Smooth muscle cell (in vitro differentiated cells): ENCODE measurements at regions not wholly inside any gene's neighbourhood (a gene's known extent, or its start where the extent isn't known, plus 50 kb on each side); places are given as distances from the start of the nearest gene placed in this dataset.
"Not testable (repeated sequence)": the region's sequence is repeated elsewhere in the genome, so short reads cannot be mapped to it uniquely, and the experiment has no call there.

Experiments
- DNase-seq: peaks from one replicate; lab custom pipeline; 2025; ENCODE audit not compliant: unreplicated experiment; lab: John Stamatoyannopoulos, UW
- H2AFZ ChIP-seq: fragments of 200-600 bp; sonication (generic); 2 replicates; pipeline ENCODE4 v1.6.0; 2016; ENCODE audit warnings: antibody characterized with exemption, low read depth, mild to moderate bottlenecking
- H3F3A ChIP-seq: fragments of 200-600 bp; sonication (generic); 2 replicates; pipeline ENCODE4 v1.6.0; 2017; ENCODE audit warnings: antibody characterized with exemption, low read depth
- H3K27ac ChIP-seq: fragments of 200-600 bp; sonication (generic); 2 replicates; pipeline ENCODE4 v1.5.1; 2016; ENCODE audit warnings: low read depth, mild to moderate bottlenecking
- H3K27me3 ChIP-seq: fragments of 200-600 bp; sonication (generic); 2 replicates; pipeline ENCODE4 v1.6.1; 2016; ENCODE audit warnings: low read depth, mild to moderate bottlenecking
- H3K36me3 ChIP-seq: fragments of 200-600 bp; sonication (generic); 2 replicates; pipeline ENCODE4 v1.5.1; 2016; ENCODE audit warnings: low read depth
- H3K4me1 ChIP-seq: fragments of 200-600 bp; sonication (generic); 2 replicates; pipeline ENCODE4 v1.5.1; 2016; ENCODE audit warnings: low read depth
- H3K4me2 ChIP-seq: fragments of 200-600 bp; sonication (generic); 2 replicates; pipeline ENCODE4 v1.6.0; 2016; ENCODE audit warnings: mild to moderate bottlenecking
- H3K4me3 ChIP-seq: fragments of 200-600 bp; sonication (generic); 2 replicates; pipeline ENCODE4 v1.5.1; 2016; ENCODE audit warnings: mild to moderate bottlenecking
- H3K79me2 ChIP-seq: fragments of 200-600 bp; sonication (generic); 2 replicates; pipeline ENCODE4 v1.6.0; 2016; ENCODE audit warnings: low read depth, mild to moderate bottlenecking
- H3K9ac ChIP-seq: fragments of 200-600 bp; sonication (generic); 2 replicates; pipeline ENCODE4 v1.6.0; 2016; ENCODE audit warnings: low read depth
- H3K9me3 ChIP-seq: fragments of 200-600 bp; sonication (generic); replicated peaks from 2 replicates; pipeline ENCODE4 v1.5.1; 2016; ENCODE audit warnings: low read depth
- H4K20me1 ChIP-seq: fragments of 200-600 bp; sonication (generic); 2 replicates; pipeline ENCODE4 v1.6.0; 2016; ENCODE audit warnings: low read depth
- WGBS: methylation state at CpG from one replicate; pipeline ENCODE4 v1.1.7; 2016; ENCODE audit warnings: low lambda C conversion rate; 5-methylcytosine and 5-hydroxymethylcytosine counted together
- TF ChIP-seq, protein P1 (sequence below): fragments of 200-600 bp; sonication (generic); IDR thresholded peaks from 2 replicates; pipeline ENCODE4 v1.5.1; 2017; ENCODE audit warnings: borderline replicate concordance, mild to moderate bottlenecking, antibody characterized with exemption; ENCODE audit not compliant: insufficient read depth, poor library complexity, severe bottlenecking

DNA sequence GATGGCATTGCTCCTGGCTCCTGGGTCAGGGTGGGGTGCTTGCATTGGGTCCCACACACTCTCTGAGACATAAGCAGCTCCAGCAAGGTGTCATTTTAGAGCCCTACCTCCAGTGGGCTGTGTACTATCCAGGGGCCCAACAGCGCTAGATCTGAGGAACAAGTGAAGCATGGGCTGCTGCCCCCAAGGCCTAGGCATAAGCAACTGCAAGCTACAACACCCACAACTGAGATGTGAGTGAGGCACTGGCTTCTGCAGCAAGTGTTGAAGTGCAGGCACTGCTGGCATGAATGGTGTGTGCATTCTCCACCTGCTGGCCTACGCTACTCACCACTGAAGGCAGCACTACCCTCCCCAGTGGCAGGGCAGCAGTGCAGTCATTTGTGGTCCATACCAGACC is 81.0 kb upstream of the STK39 start:
- Histone ChIP-seq H3K4me2 (no peak overlapping the region), H3K36me3 (no peaks in the 10 kb centered on the region), H3K4me1 (no peaks in the 10 kb centered on the region), H3K9me3 (no peaks in the 10 kb centered on the region), H3F3A (no peaks in the 10 kb centered on the region), H3K79me2 (no peaks in the 10 kb centered on the region), H4K20me1 (no peaks in the 10 kb centered on the region), H3K27me3 (no peaks in the 10 kb centered on the region), H3K4me3 (no peak overlapping the region), H3K9ac (no peak overlapping the region), H2AFZ (no peak overlapping the region), H3K27ac (no peak overlapping the region)
- TF ChIP-seq, protein P1, sequence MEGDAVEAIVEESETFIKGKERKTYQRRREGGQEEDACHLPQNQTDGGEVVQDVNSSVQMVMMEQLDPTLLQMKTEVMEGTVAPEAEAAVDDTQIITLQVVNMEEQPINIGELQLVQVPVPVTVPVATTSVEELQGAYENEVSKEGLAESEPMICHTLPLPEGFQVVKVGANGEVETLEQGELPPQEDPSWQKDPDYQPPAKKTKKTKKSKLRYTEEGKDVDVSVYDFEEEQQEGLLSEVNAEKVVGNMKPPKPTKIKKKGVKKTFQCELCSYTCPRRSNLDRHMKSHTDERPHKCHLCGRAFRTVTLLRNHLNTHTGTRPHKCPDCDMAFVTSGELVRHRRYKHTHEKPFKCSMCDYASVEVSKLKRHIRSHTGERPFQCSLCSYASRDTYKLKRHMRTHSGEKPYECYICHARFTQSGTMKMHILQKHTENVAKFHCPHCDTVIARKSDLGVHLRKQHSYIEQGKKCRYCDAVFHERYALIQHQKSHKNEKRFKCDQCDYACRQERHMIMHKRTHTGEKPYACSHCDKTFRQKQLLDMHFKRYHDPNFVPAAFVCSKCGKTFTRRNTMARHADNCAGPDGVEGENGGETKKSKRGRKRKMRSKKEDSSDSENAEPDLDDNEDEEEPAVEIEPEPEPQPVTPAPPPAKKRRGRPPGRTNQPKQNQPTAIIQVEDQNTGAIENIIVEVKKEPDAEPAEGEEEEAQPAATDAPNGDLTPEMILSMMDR = no peak
- no peak for DNase-seq
- WGBS = 91% methylated on average over 2 of the region's 2 CpGs

GRCh38 chr2:168330624-168331423 is 83.4 kb upstream of the STK39 start:
- Histone ChIP-seq H3K36me3 (no peaks in the 10 kb centered on the region), H3K9ac (no peak overlapping the region), H3K27me3 (no peaks in the 10 kb centered on the region), H3K4me3 (no peak overlapping the region), H3K27ac (no peak overlapping the region), H3K4me2 (no peak overlapping the region), H4K20me1 (no peaks in the 10 kb centered on the region), H3K9me3 (no peaks in the 10 kb centered on the region), H3K79me2 (no peaks in the 10 kb centered on the region), H3F3A (no peaks in the 10 kb centered on the region), H3K4me1 (no peaks in the 10 kb centered on the region), H2AFZ (no peak overlapping the region)
- TF ChIP-seq, protein P1 = no peak
- DNase-seq = no peak

DNA sequence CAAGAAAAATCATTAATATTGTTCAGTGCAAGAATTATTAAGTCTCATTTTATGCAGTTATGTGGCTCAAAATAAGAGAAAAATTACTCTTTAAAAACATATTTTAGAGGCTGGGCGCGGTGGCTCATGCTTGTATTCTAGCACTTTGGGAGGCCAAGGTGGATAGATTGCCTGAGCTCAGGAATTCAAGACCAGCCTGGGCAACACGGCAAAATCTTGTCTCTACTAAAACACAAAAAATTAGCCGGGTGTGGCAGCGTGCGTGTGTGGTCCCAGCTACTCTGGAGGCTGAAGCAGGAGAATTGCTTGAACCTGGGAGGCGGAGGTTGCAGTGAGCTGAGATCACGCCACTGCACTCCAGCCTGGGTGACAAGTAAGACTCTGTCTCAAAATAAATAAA is 87.9 kb upstream of the STK39 start:
- not testable (repeated sequence) for H3F3A ChIP-seq, DNase-seq, H3K79me2 ChIP-seq, H4K20me1 ChIP-seq, H3K27me3 ChIP-seq, H3K4me3 ChIP-seq, H3K27ac ChIP-seq, H3K36me3 ChIP-seq, H3K9me3 ChIP-seq, H3K4me1 ChIP-seq, H2AFZ ChIP-seq, H3K9ac ChIP-seq, H3K4me2 ChIP-seq
- 94% methylated on average over 8 of the region's 8 CpGs for WGBS

GRCh38 chr2:168336786-168337388 is 89.5 kb upstream of the STK39 start:
- Histone ChIP-seq H3K79me2 (no peaks in the 10 kb centered on the region), H3K36me3 (no peaks in the 10 kb centered on the region), H3F3A (no peaks in the 10 kb centered on the region), H2AFZ (no peak overlapping the region), H3K9me3 (no peaks in the 10 kb centered on the region), H3K4me2 (no peak overlapping the region), H3K9ac (no peak overlapping the region), H3K4me1 (peaks cover 6% of the 10 kb centered on the region), H3K27me3 (no peaks in the 10 kb centered on the region), H4K20me1 (no peaks in the 10 kb centered on the region), H3K27ac (no peak overlapping the region), H3K4me3 (no peak overlapping the region)
- TF ChIP-seq, protein P1 = peak; percentile 16
- 68% methylated on average over 6 of the region's 6 CpGs for WGBS
- DNase-seq = no peak
